Effector memory CD8-positive, alpha-beta T cell (primary cell): ENCODE measurements at regions not wholly inside any gene's neighbourhood (a gene's known extent, or its start where the extent isn't known, plus 50 kb on each side); places are given as distances from the start of the nearest gene placed in this dataset.
"Not testable (repeated sequence)": the region's sequence is repeated elsewhere in the genome, so short reads cannot be mapped to it uniquely, and the experiment has no call there.

Experiments used
- ATAC-seq: fragments of 150-1000 bp; cut with Tn5 transposase; replicated peaks from 2 replicates; pipeline ENCODE4 v1.10.0; 2021; ENCODE audit warnings: mild to moderate bottlenecking, moderate library complexity
- DNase-seq, 3 experiments: peaks; one replicate each; pipeline ENCODE4 v3.0.0; 2021
- H3K27ac Mint-ChIP-seq, 2 donors: one replicate each; pipeline ENCODE4 v1.8.0; 2022; ENCODE audit warnings: mild to moderate bottlenecking in 2 of 2, mixed read lengths in 2 of 2, moderate library complexity in 2 of 2
- H3K27me3 Mint-ChIP-seq, 2 donors: one replicate each; pipeline ENCODE4 v1.8.0; 2022; ENCODE audit warnings: mixed read lengths in 2 of 2
- H3K36me3 Mint-ChIP-seq: one replicate; pipeline ENCODE4 v1.8.0; 2022; ENCODE audit warnings: mild to moderate bottlenecking, moderate library complexity, mixed read lengths; ENCODE audit not compliant: insufficient read depth
- H3K4me1 Mint-ChIP-seq, 2 donors: one replicate each; pipeline ENCODE4 v1.8.0; 2022; ENCODE audit warnings: low read depth in 2 of 2, mixed read lengths in 2 of 2
- H3K4me3 Mint-ChIP-seq, 2 donors: one replicate each; pipeline ENCODE4 v1.8.0; 2022; ENCODE audit warnings: mild to moderate bottlenecking in 2 of 2, mixed read lengths in 2 of 2, moderate library complexity in 2 of 2
- H3K9me3 Mint-ChIP-seq, 2 donors: one replicate each; pipeline ENCODE4 v1.8.0; 2022; ENCODE audit warnings: mixed read lengths in 2 of 2

- Mint-ChIP-seq H3K9me3 (no peaks in the 10 kb centered on the region), H3K36me3 (no peaks in the 10 kb centered on the region), H3K4me3 (no peak overlapping the region), H3K27me3 (peaks cover 16 to 66% of the 10 kb centered on the region in 2 donors), H3K4me1 (no peaks in the 10 kb centered on the region), H3K27ac (no peak overlapping the region)
- no peak for DNase-seq
- no peak for ATAC-seq
These were observed 197.3 kb upstream of the SDK2 start for GRCh38 chr17:73841431-73842060.

GRCh38 chr17:73847952-73848351 is 203.7 kb upstream of the SDK2 start:
- Mint-ChIP-seq H3K4me1 (no peaks in the 10 kb centered on the region), H3K27ac (no peak overlapping the region), H3K36me3 (no peaks in the 10 kb centered on the region), H3K27me3 (peaks cover 6 to 41% of the 10 kb centered on the region in 2 donors), H3K9me3 (no peaks in the 10 kb centered on the region), H3K4me3 (no peak overlapping the region)
- ATAC-seq (no peak), DNase-seq (no peak)

GRCh38 chr17:73850426-73850825 is 206.2 kb upstream of the SDK2 start:
- no peaks in the 10 kb centered on the region for H3K4me1 Mint-ChIP-seq
- no peak for ATAC-seq

GRCh38 chr17:73851091-73851490 is 206.8 kb upstream of the SDK2 start:
- H3K36me3 Mint-ChIP-seq: no peaks in the 10 kb centered on the region
- peaks cover 6 to 29% of the 10 kb centered on the region in 2 donors for H3K27me3 Mint-ChIP-seq
- ATAC-seq: no peak
- no peaks in the 10 kb centered on the region for H3K4me1 Mint-ChIP-seq
- H3K27ac Mint-ChIP-seq: no peak overlapping the region
- DNase-seq: no peak
- H3K9me3 Mint-ChIP-seq: no peaks in the 10 kb centered on the region
- no peak overlapping the region for H3K4me3 Mint-ChIP-seq

More at GRCh38 chr17:73850426-73850825, 206.2 kb upstream of the SDK2 start:
- DNase-seq: no peak
- Mint-ChIP-seq H3K27ac (no peak overlapping the region), H3K27me3 (peaks cover 6 to 33% of the 10 kb centered on the region in 2 donors), H3K4me3 (no peak overlapping the region), H3K36me3 (no peaks in the 10 kb centered on the region), H3K9me3 (no peaks in the 10 kb centered on the region)

GRCh38 chr17:73851921-73852320 is 207.7 kb upstream of the SDK2 start:
- ATAC-seq: no peak
- Mint-ChIP-seq H3K4me1 (no peaks in the 10 kb centered on the region), H3K4me3 (no peak overlapping the region), H3K27ac (no peak overlapping the region), H3K27me3 (peaks cover 6 to 29% of the 10 kb centered on the region in 2 donors), H3K9me3 (no peaks in the 10 kb centered on the region), H3K36me3 (no peaks in the 10 kb centered on the region)
- no peak for DNase-seq

- Mint-ChIP-seq H3K36me3 (no peaks in the 10 kb centered on the region), H3K9me3 (no peaks in the 10 kb centered on the region), H3K27ac (no peak overlapping the region), H3K4me3 (no peak overlapping the region), H3K4me1 (no peaks in the 10 kb centered on the region), H3K27me3 (peaks cover 0 to 10% of the 10 kb centered on the region in 2 donors)
- DNase-seq (no peak), ATAC-seq (no peak)
These were observed 211.6 kb upstream of the SDK2 start for GRCh38 chr17:73855720-73856333.

GRCh38 chr17:73856556-73856955 is 212.3 kb upstream of the SDK2 start:
- Mint-ChIP-seq H3K27ac (no peak overlapping the region), H3K9me3 (no peaks in the 10 kb centered on the region), H3K4me1 (no peaks in the 10 kb centered on the region), H3K27me3 (peaks cover 0 to 10% of the 10 kb centered on the region in 2 donors), H3K4me3 (no peak overlapping the region), H3K36me3 (no peaks in the 10 kb centered on the region)
- DNase-seq (no peak), ATAC-seq (no peak)

- ATAC-seq, H3K9me3 Mint-ChIP-seq, H3K27ac Mint-ChIP-seq, H3K4me3 Mint-ChIP-seq, DNase-seq, H3K27me3 Mint-ChIP-seq, H3K4me1 Mint-ChIP-seq, H3K36me3 Mint-ChIP-seq: not testable (repeated sequence)
These were observed 215.3 kb upstream of the SDK2 start for GRCh38 chr17:73859439-73860008.

- no peaks in the 10 kb centered on the region for H3K9me3 Mint-ChIP-seq
- H3K4me3 Mint-ChIP-seq: no peak overlapping the region
- ATAC-seq (no peak), DNase-seq (no peak)
- peaks cover 6% of the 10 kb centered on the region for H3K36me3 Mint-ChIP-seq
- no peaks in the 10 kb centered on the region for H3K4me1 Mint-ChIP-seq
- H3K27me3 Mint-ChIP-seq: peaks cover 0 to 4% of the 10 kb centered on the region in 2 donors
- H3K27ac Mint-ChIP-seq: no peak overlapping the region
These were observed 217.3 kb upstream of the SDK2 start for GRCh38 chr17:73861543-73861942.

GRCh38 chr17:73863761-73864535 is 219.7 kb upstream of the SDK2 start:
- H3K27me3 Mint-ChIP-seq: peaks cover 0 to 6% of the 10 kb centered on the region in 2 donors
- no peaks in the 10 kb centered on the region for H3K9me3 Mint-ChIP-seq
- DNase-seq (no peak), ATAC-seq (no peak)
- H3K4me1 Mint-ChIP-seq: no peaks in the 10 kb centered on the region
- no peak overlapping the region for H3K27ac Mint-ChIP-seq
- H3K4me3 Mint-ChIP-seq: no peak overlapping the region
- peaks cover 6% of the 10 kb centered on the region for H3K36me3 Mint-ChIP-seq

GRCh38 chr17:73865831-73866230 is 221.6 kb upstream of the SDK2 start:
- Mint-ChIP-seq H3K4me1 (no peaks in the 10 kb centered on the region), H3K9me3 (no peaks in the 10 kb centered on the region)
- no peak for ATAC-seq

GRCh38 chr17:73867056-73867455 is 222.8 kb upstream of the SDK2 start:
- H3K4me3 Mint-ChIP-seq: no peak overlapping the region
- ATAC-seq: no peak
- no peaks in the 10 kb centered on the region for H3K4me1 Mint-ChIP-seq
- peaks cover 6 to 18% of the 10 kb centered on the region in 2 donors for H3K27me3 Mint-ChIP-seq
- H3K36me3 Mint-ChIP-seq: peaks cover 6% of the 10 kb centered on the region
- no peak for DNase-seq
- no peaks in the 10 kb centered on the region for H3K9me3 Mint-ChIP-seq
- H3K27ac Mint-ChIP-seq: no peak overlapping the region

More at GRCh38 chr17:73865831-73866230, 221.6 kb upstream of the SDK2 start:
- DNase-seq: no peak
- Mint-ChIP-seq H3K27ac (no peak overlapping the region), H3K4me3 (no peak overlapping the region), H3K36me3 (peaks cover 6% of the 10 kb centered on the region), H3K27me3 (peaks cover 6 to 7% of the 10 kb centered on the region in 2 donors)

GRCh38 chr17:73870068-73870467 is 225.8 kb upstream of the SDK2 start:
- peaks cover 4% of the 10 kb centered on the region for H3K36me3 Mint-ChIP-seq
- H3K27me3 Mint-ChIP-seq: peaks cover 6 to 29% of the 10 kb centered on the region in 2 donors
- no peaks in the 10 kb centered on the region for H3K4me1 Mint-ChIP-seq
- H3K4me3 Mint-ChIP-seq: no peak overlapping the region
- ATAC-seq (no peak), DNase-seq (no peak)
- no peak overlapping the region for H3K27ac Mint-ChIP-seq
- no peaks in the 10 kb centered on the region for H3K9me3 Mint-ChIP-seq
